Pancreas (tissue), 10 donors: ENCODE measurements at regions not wholly inside any gene's neighbourhood (a gene's known extent, or its start where the extent isn't known, plus 50 kb on each side); places are given as distances from the start of the nearest gene placed in this dataset.

Experiments
- ATAC-seq, 4 donors: fragments of 200-7000 bp; cut with Tn5 transposase; one replicate each; pipeline versions ENCODE4 v1.8.0 to v1.9.1; 2020; ENCODE audit warnings: mild to moderate bottlenecking in 4 of 4, moderate library complexity in 4 of 4
- DNase-seq, 6 donors: peaks; one replicate each; pipeline ENCODE4 v3.0.0-alpha.2; 2020
- FAIRE-seq: peaks from 2 replicates; lab custom pipeline; 2012; peaks lifted over from hg19 to GRCh38; lab: Jason Lieb, UNC
- H3K27ac ChIP-seq, 4 donors: fragments of 200-600 bp; sonication (generic); 1 replicate in 3 of 4; 2 replicates in 1 of 4; pipeline versions ENCODE4 v1.5.0 to v1.8.0; 2020
- H3K27me3 ChIP-seq, 4 donors: fragments of 200-600 bp; one replicate each; pipeline ENCODE4 v1.8.0; 2021
- H3K36me3 ChIP-seq, 3 donors: fragments of 200-600 bp; sonication (generic) in 1 of 3; one replicate each; pipeline versions ENCODE4 v1.5.0 to v1.8.0; 2020 to 2021
- H3K4me1 ChIP-seq, 3 donors: fragments of 200-600 bp; one replicate each; pipeline ENCODE4 v1.8.0; 2021
- H3K4me3 ChIP-seq, 4 donors: fragments of 200-600 bp; sonication (generic) in 2 of 4; one replicate each; pipeline versions ENCODE4 v1.5.0 to v1.8.0; 2020 to 2021
- H3K9me3 ChIP-seq, 4 donors: fragments of 200-600 bp; one replicate each; pipeline ENCODE4 v1.8.0; 2021
- CTCF ChIP-seq, 4 donors: fragments of 200-600 bp; sonication (generic) in 3 of 4; IDR thresholded peaks; one replicate each; pipeline versions ENCODE4 v1.5.0 to v1.8.0; 2021; ENCODE audit warnings: antibody characterized with exemption in 4 of 4
- WGBS, 2 donors: extraction: QIAGEN DNeasy Blood & Tissue Kit; methylation state at CpG; one replicate each; pipeline ENCODE4 v1.1.7; 2013; 5-methylcytosine and 5-hydroxymethylcytosine counted together
- intact Hi-C, 3 donors: fragments of 100-400 bp; cut with DNase I; formaldehyde crosslinking; loops; one replicate each; pipeline versions ENCODE4 v1.11.1 to v1.14.2; 2022
- donor health status: healthy with polysubstance abuse.
- donor health status: DM: no; HTN: no; CAD: no; lungs with moderate emphysema.
- donor health status: DM: no; HTN: no; CAD: no.
- donor health status: control.
- donor health status: control.
- donor health status: Bipolar disorder and iron deficiency.
- donor health status: DM: yes; HTN: yes; CAD: no.
- donor health status: DM: no; HTN: no; CAD: no.
- donor health status: DM: no; HTN: no; CAD: no.
- donor health status: DM: yes; HTN: yes; CAD: no.

GRCh38 chr1:55572878-55573734, 357.9 kb upstream of the USP24 start:
- no peak for TF ChIP-seq CTCF (IDR thresholded peaks at IDR 0.05)
- DNase-seq (no peak), FAIRE-seq (no peak), ATAC-seq (no peak)
- Histone ChIP-seq H3K4me3 (no peak overlapping the region), H3K27me3 (no peaks in the 10 kb centered on the region), H3K27ac (no peak overlapping the region), H3K4me1 (no peaks in the 10 kb centered on the region), H3K9me3 (no peaks in the 10 kb centered on the region), H3K36me3 (no peaks in the 10 kb centered on the region)
- 74 to 75% methylated on average over 14 of the region's 14 CpGs for WGBS, 2 donors
- intact Hi-C loops, result no loop called here

GRCh38 chr1:55571767-55572166, 356.6 kb upstream of the USP24 start:
- H3K9me3 ChIP-seq, result no peaks in the 10 kb centered on the region
- no peak overlapping the region for H3K4me3 ChIP-seq
- H3K27me3 ChIP-seq, result no peaks in the 10 kb centered on the region
- H3K4me1 ChIP-seq, result no peaks in the 10 kb centered on the region
- FAIRE-seq, result no peak
- 80 to 86% methylated on average over 3 of the region's 3 CpGs for WGBS, 2 donors
- no peak overlapping the region for H3K27ac ChIP-seq
- no peak for TF ChIP-seq CTCF (IDR thresholded peaks at IDR 0.05)
- DNase-seq, result no peak
- H3K36me3 ChIP-seq, result no peaks in the 10 kb centered on the region
- intact Hi-C loops, result no loop called here
- ATAC-seq, result no peak

DNA sequence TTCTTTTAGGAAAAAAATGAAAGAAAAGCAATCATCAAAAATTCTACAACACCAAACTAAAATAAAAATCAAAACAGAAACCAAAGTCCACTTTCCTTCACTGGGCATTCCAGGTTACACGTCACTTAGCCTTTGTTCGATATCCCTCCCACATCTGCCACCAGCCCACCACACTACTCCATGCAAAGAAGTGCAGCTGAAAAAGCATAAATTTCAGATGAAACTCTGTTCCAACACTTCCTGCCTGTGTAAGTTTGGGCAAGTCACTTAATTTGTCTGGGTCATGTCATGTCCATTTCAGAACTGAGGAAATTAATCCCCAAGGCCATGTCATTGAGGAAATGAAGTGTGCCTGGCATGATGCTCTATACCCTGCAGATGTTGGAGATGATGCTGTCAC, 354.3 kb upstream of the USP24 start:
- ATAC-seq, result no peak
- H3K9me3 ChIP-seq, result no peaks in the 10 kb centered on the region
- no peak for FAIRE-seq

GRCh38 chr1:55568732-55569131, 353.6 kb upstream of the USP24 start:
- no peak for FAIRE-seq
- H3K27me3 ChIP-seq, result no peaks in the 10 kb centered on the region
- no peaks in the 10 kb centered on the region for H3K4me1 ChIP-seq
- no peak overlapping the region for H3K27ac ChIP-seq
- ATAC-seq, result no peak
- H3K36me3 ChIP-seq, result no peaks in the 10 kb centered on the region
- TF ChIP-seq CTCF (IDR thresholded peaks at IDR 0.05), result no peak
- H3K4me3 ChIP-seq, result no peak overlapping the region
- intact Hi-C loops, result no loop called here
- 68 to 69% methylated on average over 2 of the region's 2 CpGs for WGBS, 2 donors
- DNase-seq, result no peak
- no peaks in the 10 kb centered on the region for H3K9me3 ChIP-seq

More for the DNA sequence above, 354.3 kb upstream of the USP24 start:
- Histone ChIP-seq H3K4me1 (no peaks in the 10 kb centered on the region), H3K27me3 (no peaks in the 10 kb centered on the region), H3K27ac (no peak overlapping the region), H3K4me3 (no peak overlapping the region), H3K36me3 (no peaks in the 10 kb centered on the region)
- intact Hi-C loops, result no loop called here
- DNase-seq, result no peak
- 73 to 88% methylated on average over 2 of the region's 2 CpGs for WGBS, 2 donors
- TF ChIP-seq CTCF (IDR thresholded peaks at IDR 0.05), result no peak

GRCh38 chr1:55560266-55560665, 345.1 kb upstream of the USP24 start:
- DNase-seq (no peak), ATAC-seq (no peak), FAIRE-seq (no peak)
- Histone ChIP-seq H3K9me3 (no peaks in the 10 kb centered on the region), H3K4me3 (no peak overlapping the region), H3K27me3 (no peaks in the 10 kb centered on the region), H3K27ac (no peak overlapping the region), H3K4me1 (no peaks in the 10 kb centered on the region), H3K36me3 (no peaks in the 10 kb centered on the region)
- 32 to 34% methylated on average over 1 of the region's 1 CpG for WGBS, 2 donors
- intact Hi-C loops, result no loop called here
- no peak for TF ChIP-seq CTCF (IDR thresholded peaks at IDR 0.05)
